Smooth muscle cell (in vitro differentiated cells): ENCODE measurements at regions not wholly inside any gene's neighbourhood (a gene's known extent, or its start where the extent isn't known, plus 50 kb on each side); places are given as distances from the start of the nearest gene placed in this dataset.

Experiments used
- DNase-seq: peaks from one replicate; lab custom pipeline; 2025; ENCODE audit not compliant: unreplicated experiment; lab: John Stamatoyannopoulos, UW
- H2AFZ ChIP-seq: fragments of 200-600 bp; sonication (generic); 2 replicates; pipeline ENCODE4 v1.6.0; 2016; ENCODE audit warnings: antibody characterized with exemption, low read depth, mild to moderate bottlenecking
- H3F3A ChIP-seq: fragments of 200-600 bp; sonication (generic); 2 replicates; pipeline ENCODE4 v1.6.0; 2017; ENCODE audit warnings: antibody characterized with exemption, low read depth
- H3K27ac ChIP-seq: fragments of 200-600 bp; sonication (generic); 2 replicates; pipeline ENCODE4 v1.5.1; 2016; ENCODE audit warnings: low read depth, mild to moderate bottlenecking
- H3K27me3 ChIP-seq: fragments of 200-600 bp; sonication (generic); 2 replicates; pipeline ENCODE4 v1.6.1; 2016; ENCODE audit warnings: low read depth, mild to moderate bottlenecking
- H3K36me3 ChIP-seq: fragments of 200-600 bp; sonication (generic); 2 replicates; pipeline ENCODE4 v1.5.1; 2016; ENCODE audit warnings: low read depth
- H3K4me1 ChIP-seq: fragments of 200-600 bp; sonication (generic); 2 replicates; pipeline ENCODE4 v1.5.1; 2016; ENCODE audit warnings: low read depth
- H3K4me2 ChIP-seq: fragments of 200-600 bp; sonication (generic); 2 replicates; pipeline ENCODE4 v1.6.0; 2016; ENCODE audit warnings: mild to moderate bottlenecking
- H3K4me3 ChIP-seq: fragments of 200-600 bp; sonication (generic); 2 replicates; pipeline ENCODE4 v1.5.1; 2016; ENCODE audit warnings: mild to moderate bottlenecking
- H3K79me2 ChIP-seq: fragments of 200-600 bp; sonication (generic); 2 replicates; pipeline ENCODE4 v1.6.0; 2016; ENCODE audit warnings: low read depth, mild to moderate bottlenecking
- H3K9ac ChIP-seq: fragments of 200-600 bp; sonication (generic); 2 replicates; pipeline ENCODE4 v1.6.0; 2016; ENCODE audit warnings: low read depth
- H3K9me3 ChIP-seq: fragments of 200-600 bp; sonication (generic); replicated peaks from 2 replicates; pipeline ENCODE4 v1.5.1; 2016; ENCODE audit warnings: low read depth
- H4K20me1 ChIP-seq: fragments of 200-600 bp; sonication (generic); 2 replicates; pipeline ENCODE4 v1.6.0; 2016; ENCODE audit warnings: low read depth
- WGBS: methylation state at CpG from one replicate; pipeline ENCODE4 v1.1.7; 2016; ENCODE audit warnings: low lambda C conversion rate; 5-methylcytosine and 5-hydroxymethylcytosine counted together
- TF ChIP-seq, protein P1 (sequence below): fragments of 200-600 bp; sonication (generic); IDR thresholded peaks from 2 replicates; pipeline ENCODE4 v1.5.1; 2017; ENCODE audit warnings: borderline replicate concordance, mild to moderate bottlenecking, antibody characterized with exemption; ENCODE audit not compliant: insufficient read depth, poor library complexity, severe bottlenecking

DNA sequence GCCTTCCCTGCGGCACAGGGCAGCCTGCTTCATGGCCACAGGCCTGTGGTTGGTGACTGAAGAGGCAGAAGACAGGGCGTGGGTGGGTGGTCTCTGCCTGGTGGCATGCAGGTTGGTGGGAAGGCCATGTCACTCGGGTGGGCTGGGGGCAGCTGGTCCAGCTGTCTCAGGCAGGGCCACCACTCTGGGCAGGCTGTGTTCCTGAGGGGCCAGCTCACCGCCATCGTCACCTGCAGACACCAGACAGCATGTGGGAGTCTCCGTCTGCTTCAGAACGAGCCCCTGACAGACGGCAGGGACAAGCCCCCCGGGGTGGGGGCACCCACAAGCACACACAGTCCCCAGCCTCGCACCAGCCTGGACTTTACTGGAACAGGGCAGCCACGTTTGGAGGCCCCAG, 750.1 kb downstream of the BRD1 start:
- Histone ChIP-seq H3K27me3 (peaks cover 3% of the 10 kb centered on the region), H3K4me1 (no peaks in the 10 kb centered on the region), H3K9ac (no peak overlapping the region), H3K4me2 (no peak overlapping the region), H3K36me3 (no peaks in the 10 kb centered on the region), H3K79me2 (no peaks in the 10 kb centered on the region), H3K9me3 (no peaks in the 10 kb centered on the region), H3K4me3 (no peak overlapping the region), H3K27ac (no peak overlapping the region), H4K20me1 (no peaks in the 10 kb centered on the region), H3F3A (no peaks in the 10 kb centered on the region), H2AFZ (no peak overlapping the region)
- TF ChIP-seq, protein P1, sequence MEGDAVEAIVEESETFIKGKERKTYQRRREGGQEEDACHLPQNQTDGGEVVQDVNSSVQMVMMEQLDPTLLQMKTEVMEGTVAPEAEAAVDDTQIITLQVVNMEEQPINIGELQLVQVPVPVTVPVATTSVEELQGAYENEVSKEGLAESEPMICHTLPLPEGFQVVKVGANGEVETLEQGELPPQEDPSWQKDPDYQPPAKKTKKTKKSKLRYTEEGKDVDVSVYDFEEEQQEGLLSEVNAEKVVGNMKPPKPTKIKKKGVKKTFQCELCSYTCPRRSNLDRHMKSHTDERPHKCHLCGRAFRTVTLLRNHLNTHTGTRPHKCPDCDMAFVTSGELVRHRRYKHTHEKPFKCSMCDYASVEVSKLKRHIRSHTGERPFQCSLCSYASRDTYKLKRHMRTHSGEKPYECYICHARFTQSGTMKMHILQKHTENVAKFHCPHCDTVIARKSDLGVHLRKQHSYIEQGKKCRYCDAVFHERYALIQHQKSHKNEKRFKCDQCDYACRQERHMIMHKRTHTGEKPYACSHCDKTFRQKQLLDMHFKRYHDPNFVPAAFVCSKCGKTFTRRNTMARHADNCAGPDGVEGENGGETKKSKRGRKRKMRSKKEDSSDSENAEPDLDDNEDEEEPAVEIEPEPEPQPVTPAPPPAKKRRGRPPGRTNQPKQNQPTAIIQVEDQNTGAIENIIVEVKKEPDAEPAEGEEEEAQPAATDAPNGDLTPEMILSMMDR = no peak
- WGBS = 77% methylated on average over 9 of the region's 11 CpGs
- DNase-seq = no peak

DNA sequence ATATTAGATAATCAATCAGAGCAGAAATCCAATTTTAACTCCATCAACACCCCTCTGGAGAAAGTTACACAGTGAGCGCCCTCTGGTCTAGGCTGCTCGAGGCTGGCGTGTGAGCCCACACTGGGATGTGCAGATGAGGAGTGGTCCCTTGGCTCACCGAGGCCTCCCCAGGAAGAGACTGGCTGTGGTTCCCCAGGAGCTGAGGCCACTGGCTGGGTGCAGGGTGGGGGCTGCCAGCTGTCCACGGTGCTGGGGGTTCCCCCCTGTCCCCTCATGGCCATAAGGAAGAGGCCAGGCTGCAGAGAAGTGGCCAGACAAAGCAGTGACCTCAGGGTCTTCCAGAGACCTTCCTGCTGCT, 750.7 kb downstream of the BRD1 start:
- H3K27me3 ChIP-seq = peaks cover 3% of the 10 kb centered on the region
- no peaks in the 10 kb centered on the region for H3F3A ChIP-seq
- H3K4me2 ChIP-seq = no peak overlapping the region
- no peaks in the 10 kb centered on the region for H4K20me1 ChIP-seq
- 88% methylated on average over 5 of the region's 5 CpGs for WGBS
- no peak overlapping the region for H3K27ac ChIP-seq
- no peaks in the 10 kb centered on the region for H3K36me3 ChIP-seq
- H3K79me2 ChIP-seq = no peaks in the 10 kb centered on the region
- H3K4me3 ChIP-seq = no peak overlapping the region
- no peak for DNase-seq
- H3K4me1 ChIP-seq = no peaks in the 10 kb centered on the region
- no peak overlapping the region for H2AFZ ChIP-seq
- H3K9me3 ChIP-seq = no peaks in the 10 kb centered on the region
- H3K9ac ChIP-seq = no peak overlapping the region
- TF ChIP-seq, protein P1 = no peak

DNA sequence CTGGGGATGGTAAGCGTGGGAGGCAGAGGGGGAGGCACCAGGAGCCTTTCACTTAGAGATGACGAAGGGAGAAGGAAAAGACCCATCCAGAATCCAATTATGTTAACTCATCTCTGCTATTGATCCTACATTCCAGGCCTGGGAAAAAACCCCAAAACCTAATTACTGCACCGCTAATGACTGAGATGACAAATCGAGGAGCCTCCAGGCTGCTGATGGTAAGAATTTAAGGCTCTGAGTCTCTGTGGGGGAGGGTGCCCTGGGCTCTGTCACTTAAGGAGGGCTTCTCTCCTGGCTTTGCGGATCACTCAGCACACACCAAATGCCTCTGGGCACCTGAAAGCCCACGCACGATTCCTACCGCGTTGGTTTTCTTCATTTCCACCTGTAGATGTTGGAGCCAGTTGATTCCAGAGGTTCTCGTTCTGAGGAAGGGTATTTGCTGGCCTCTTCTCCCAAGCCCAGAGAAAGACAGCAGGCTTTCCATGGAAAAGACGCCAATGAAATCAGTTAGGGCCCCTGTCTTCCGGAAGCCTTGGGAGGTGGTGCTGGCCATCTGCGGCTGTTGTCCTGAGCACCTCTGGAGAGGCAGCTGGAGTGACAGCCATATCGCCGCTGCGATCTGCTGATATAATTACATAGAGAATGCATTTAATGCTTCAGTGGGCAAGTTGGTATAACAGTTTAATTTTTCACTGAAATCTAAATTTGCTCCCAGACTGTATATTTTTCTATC, 751.2 kb downstream of the BRD1 start:
- Histone ChIP-seq H3K36me3 (no peaks in the 10 kb centered on the region), H3K27me3 (peaks cover 5% of the 10 kb centered on the region), H2AFZ (no peak overlapping the region), H3K4me2 (no peak overlapping the region), H4K20me1 (no peaks in the 10 kb centered on the region), H3K27ac (no peak overlapping the region), H3K4me1 (no peaks in the 10 kb centered on the region), H3K79me2 (no peaks in the 10 kb centered on the region), H3K9ac (no peak overlapping the region), H3K9me3 (no peaks in the 10 kb centered on the region), H3F3A (no peaks in the 10 kb centered on the region), H3K4me3 (no peak overlapping the region)
- DNase-seq = no peak
- TF ChIP-seq, protein P1 = no peak
- WGBS = 71% methylated on average over 16 of the region's 16 CpGs

DNA sequence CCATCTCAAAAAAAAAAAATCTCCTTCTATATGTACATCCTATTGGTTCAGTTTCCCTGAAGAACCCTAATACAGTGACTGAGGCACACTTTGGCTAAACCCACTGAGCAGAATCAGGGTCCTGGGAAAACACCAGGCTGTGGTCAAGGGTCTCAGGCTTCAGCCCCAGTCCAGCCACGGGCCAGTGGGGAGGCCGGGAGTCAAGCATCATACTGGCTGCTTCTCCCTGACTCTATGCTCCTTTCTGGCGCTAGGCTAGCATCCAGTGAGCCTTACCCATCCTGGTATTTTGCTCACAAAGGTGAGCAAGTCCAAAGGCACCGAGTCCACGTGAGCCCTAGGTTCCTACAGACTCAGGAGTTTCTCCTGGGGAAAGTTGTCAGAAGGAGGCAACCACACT, 752.5 kb downstream of the BRD1 start:
- H3K4me2 ChIP-seq = no peak overlapping the region
- H3K9ac ChIP-seq = no peak overlapping the region
- H2AFZ ChIP-seq = no peak overlapping the region
- H3K27ac ChIP-seq = no peak overlapping the region
- 87% methylated on average over 5 of the region's 5 CpGs for WGBS
- no peaks in the 10 kb centered on the region for H3K36me3 ChIP-seq
- peaks cover 9% of the 10 kb centered on the region for H3K27me3 ChIP-seq
- H3K4me3 ChIP-seq = no peak overlapping the region
- H3K79me2 ChIP-seq = no peaks in the 10 kb centered on the region
- no peaks in the 10 kb centered on the region for H3K4me1 ChIP-seq
- no peaks in the 10 kb centered on the region for H3K9me3 ChIP-seq
- no peak for DNase-seq
- H3F3A ChIP-seq = no peaks in the 10 kb centered on the region
- TF ChIP-seq, protein P1 = no peak
- H4K20me1 ChIP-seq = no peaks in the 10 kb centered on the region
